Esophagus squamous epithelium (tissue), 5 donors: ENCODE measurements at regions not wholly inside any gene's neighbourhood (a gene's known extent, or its start where the extent isn't known, plus 50 kb on each side); places are given as distances from the start of the nearest gene placed in this dataset.
"Not testable (repeated sequence)": the region's sequence is repeated elsewhere in the genome, so short reads cannot be mapped to it uniquely, and the experiment has no call there.

ENCODE experiments used
- DNase-seq: peaks from one replicate; lab custom pipeline; 2025; lab: John Stamatoyannopoulos, UW
- H3K27ac ChIP-seq, 4 donors: fragments of 200-600 bp; sonication (generic); one replicate each; pipeline ENCODE4 v1.5.1; 2016 to 2019; ENCODE audit warnings: mild to moderate bottlenecking in 1 of 4
- H3K27me3 ChIP-seq, 4 donors: fragments of 200-600 bp; sonication (generic); 1 replicate in 3 of 4; 2 replicates in 1 of 4; pipeline versions ENCODE4 v1.5.1 to v1.6.0; 2017 to 2021; ENCODE audit warnings: antibody characterized with exemption in 1 of 4
- H3K36me3 ChIP-seq, 3 donors: fragments of 200-600 bp; sonication (generic); one replicate each; pipeline ENCODE4 v1.5.1; 2016 to 2019
- H3K4me1 ChIP-seq, 3 donors: fragments of 200-600 bp; sonication (generic); one replicate each; pipeline ENCODE4 v1.5.1; 2017 to 2019
- H3K4me3 ChIP-seq, 4 donors: fragments of 200-600 bp; sonication (generic); 1 replicate in 3 of 4; 2 replicates in 1 of 4; pipeline ENCODE4 v1.5.1; 2016 to 2019; ENCODE audit warnings: mild to moderate bottlenecking in 2 of 4, moderate library complexity in 1 of 4
- H3K9me3 ChIP-seq, 3 donors: fragments of 200-600 bp; sonication (generic); one replicate each; pipeline ENCODE4 v1.5.1; 2016 to 2019
- POLR2A ChIP-seq, 4 donors: fragments of 450-650 bp; IDR thresholded peaks; one replicate each; pipeline ENCODE4 v1.6.1; 2017; ENCODE audit warnings: antibody characterized with exemption in 4 of 4, mild to moderate bottlenecking in 4 of 4, moderate library complexity in 3 of 4
- WGBS, 2 donors: methylation state at CpG; one replicate each; pipeline ENCODE4 v1.1.5; 2018; 5-methylcytosine and 5-hydroxymethylcytosine counted together
- intact Hi-C: fragments of 100-400 bp; cut with DNase I; formaldehyde crosslinking; loops from one replicate; pipeline ENCODE4 v1.15.0; 2022
- TF ChIP-seq, protein P1 (sequence below), 6 experiments: fragments of 450-650 bp in 4 of 6; fragments of 200-600 bp in 2 of 6; sonication (generic) in 2 of 6; IDR thresholded peaks; one replicate each; pipeline ENCODE4 v1.5.1; 2016 to 2019; ENCODE audit warnings: antibody characterized with exemption in 6 of 6, mild to moderate bottlenecking in 4 of 6, moderate library complexity in 4 of 6
- donor health status: DM: yes; HTN: yes; CAD: no.

DNA sequence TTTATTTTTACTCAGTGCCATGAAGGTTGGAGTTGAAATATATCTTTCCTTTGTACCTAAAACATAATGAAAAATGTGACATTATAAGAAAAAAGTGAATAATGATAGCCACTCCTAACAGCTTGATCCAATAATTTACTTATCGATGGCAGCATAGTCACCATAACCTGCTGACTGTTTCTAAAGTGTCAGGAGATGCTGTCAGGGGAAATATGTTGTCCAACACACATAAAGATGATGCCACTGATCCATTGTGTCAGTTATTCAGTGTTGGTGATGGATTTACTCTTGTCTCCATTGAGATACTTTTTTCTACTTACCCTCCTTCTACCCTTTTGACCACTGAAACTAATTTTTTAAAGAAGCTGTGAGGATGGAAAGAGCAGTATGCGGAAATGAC, 1006.9 kb upstream of the TMEFF2 start:
- no peak overlapping the region for H3K4me3 ChIP-seq
- intact Hi-C loops: no loop called here
- H3K4me1 ChIP-seq: no peaks in the 10 kb centered on the region
- no peak for DNase-seq
- H3K36me3 ChIP-seq: no peaks in the 10 kb centered on the region
- H3K9me3 ChIP-seq: no peaks in the 10 kb centered on the region
- 55 to 58% methylated on average over 2 of the region's 2 CpGs for WGBS, 2 donors
- no peaks in the 10 kb centered on the region for H3K27me3 ChIP-seq
- TF ChIP-seq, protein P1, sequence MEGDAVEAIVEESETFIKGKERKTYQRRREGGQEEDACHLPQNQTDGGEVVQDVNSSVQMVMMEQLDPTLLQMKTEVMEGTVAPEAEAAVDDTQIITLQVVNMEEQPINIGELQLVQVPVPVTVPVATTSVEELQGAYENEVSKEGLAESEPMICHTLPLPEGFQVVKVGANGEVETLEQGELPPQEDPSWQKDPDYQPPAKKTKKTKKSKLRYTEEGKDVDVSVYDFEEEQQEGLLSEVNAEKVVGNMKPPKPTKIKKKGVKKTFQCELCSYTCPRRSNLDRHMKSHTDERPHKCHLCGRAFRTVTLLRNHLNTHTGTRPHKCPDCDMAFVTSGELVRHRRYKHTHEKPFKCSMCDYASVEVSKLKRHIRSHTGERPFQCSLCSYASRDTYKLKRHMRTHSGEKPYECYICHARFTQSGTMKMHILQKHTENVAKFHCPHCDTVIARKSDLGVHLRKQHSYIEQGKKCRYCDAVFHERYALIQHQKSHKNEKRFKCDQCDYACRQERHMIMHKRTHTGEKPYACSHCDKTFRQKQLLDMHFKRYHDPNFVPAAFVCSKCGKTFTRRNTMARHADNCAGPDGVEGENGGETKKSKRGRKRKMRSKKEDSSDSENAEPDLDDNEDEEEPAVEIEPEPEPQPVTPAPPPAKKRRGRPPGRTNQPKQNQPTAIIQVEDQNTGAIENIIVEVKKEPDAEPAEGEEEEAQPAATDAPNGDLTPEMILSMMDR (IDR thresholded peaks at IDR 0.05): no peak
- no peak for TF ChIP-seq POLR2A (IDR thresholded peaks at IDR 0.05)
- H3K27ac ChIP-seq: no peak overlapping the region

GRCh38 chr2:193199322-193199721, 1004.6 kb upstream of the TMEFF2 start:
- no peak for DNase-seq
- intact Hi-C loops: no loop called here
- Histone ChIP-seq H3K36me3 (no peaks in the 10 kb centered on the region), H3K9me3 (no peaks in the 10 kb centered on the region), H3K4me1 (no peaks in the 10 kb centered on the region), H3K27me3 (no peaks in the 10 kb centered on the region), H3K27ac (no peak overlapping the region), H3K4me3 (no peak overlapping the region)
- 79 to 84% methylated on average over 2 of the region's 2 CpGs for WGBS, 2 donors
- TF ChIP-seq, protein P1 (IDR thresholded peaks at IDR 0.05): no peak

GRCh38 chr2:193187816-193188215, 993.1 kb upstream of the TMEFF2 start:
- TF ChIP-seq POLR2A (IDR thresholded peaks at IDR 0.05): no peak
- TF ChIP-seq, protein P1 (IDR thresholded peaks at IDR 0.05): no peak
- Histone ChIP-seq H3K36me3 (no peaks in the 10 kb centered on the region), H3K4me3 (peak overlapping the region in 1 of 4 donors; percentile 33), H3K4me1 (no peaks in the 10 kb centered on the region), H3K9me3 (no peaks in the 10 kb centered on the region), H3K27ac (no peak overlapping the region), H3K27me3 (no peaks in the 10 kb centered on the region)
- WGBS, 2 donors: 31 to 38% methylated on average over 2 of the region's 2 CpGs
- DNase-seq: no peak
- intact Hi-C loops: no loop called here

- DNase-seq, H3K27me3 ChIP-seq, H3K9me3 ChIP-seq, H3K4me3 ChIP-seq, H3K4me1 ChIP-seq, intact Hi-C loops, H3K36me3 ChIP-seq, H3K27ac ChIP-seq: not testable (repeated sequence)
- 81 to 95% methylated on average over 9 to 10 of the region's 17 CpGs for WGBS, 2 donors
These were observed 976.2 kb upstream of the TMEFF2 start for GRCh38 chr2:193170981-193171380.

GRCh38 chr2:193156480-193156879, 961.7 kb upstream of the TMEFF2 start:
- intact Hi-C loops: no loop called here
- Histone ChIP-seq H3K36me3 (no peaks in the 10 kb centered on the region), H3K9me3 (no peaks in the 10 kb centered on the region), H3K27me3 (no peaks in the 10 kb centered on the region), H3K4me3 (no peak overlapping the region), H3K4me1 (no peaks in the 10 kb centered on the region), H3K27ac (no peak overlapping the region)
- no peak for TF ChIP-seq POLR2A (IDR thresholded peaks at IDR 0.05)
- no peak for DNase-seq
- WGBS, 2 donors: 33 to 48% methylated on average over 1 of the region's 1 CpG

DNA sequence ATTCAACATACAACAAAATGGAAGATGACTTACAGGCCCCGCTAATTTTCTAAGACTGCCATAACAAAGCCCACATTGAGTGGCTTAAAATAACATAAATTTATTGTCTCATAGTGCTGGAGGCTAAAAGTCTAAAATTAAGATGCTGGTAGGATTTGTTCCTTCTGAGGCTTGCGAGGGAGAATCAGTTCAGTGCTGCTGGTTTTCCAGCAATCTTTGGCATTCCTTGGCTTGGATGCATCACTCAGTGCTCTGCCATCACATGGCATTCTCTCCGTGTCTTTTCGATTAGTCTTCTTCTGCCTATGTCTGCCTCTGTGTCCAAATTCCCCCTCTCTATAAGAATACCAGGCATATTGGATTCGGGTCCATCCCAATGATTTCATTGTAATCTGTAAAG, 959.3 kb upstream of the TMEFF2 start:
- no peak overlapping the region for H3K27ac ChIP-seq
- TF ChIP-seq POLR2A (IDR thresholded peaks at IDR 0.05): no peak
- TF ChIP-seq, protein P1 (IDR thresholded peaks at IDR 0.05): no peak
- no peak for DNase-seq
- 69 to 71% methylated on average over 5 of the region's 5 CpGs for WGBS, 2 donors
- H3K27me3 ChIP-seq: no peaks in the 10 kb centered on the region
- H3K9me3 ChIP-seq: no peaks in the 10 kb centered on the region
- H3K4me3 ChIP-seq: no peak overlapping the region
- no peaks in the 10 kb centered on the region for H3K36me3 ChIP-seq
- intact Hi-C loops: no loop called here
- no peaks in the 10 kb centered on the region for H3K4me1 ChIP-seq
